K562 (cell line): ENCODE measurements at regions not wholly inside any gene's neighbourhood (a gene's known extent, or its start where the extent isn't known, plus 50 kb on each side); places are given as distances from the start of the nearest gene placed in this dataset.

Experiments used
- CCNT2 ChIP-seq: IDR thresholded peaks from 2 replicates; pipeline ENCODE4 v1.6.1; 2011; ENCODE audit warnings: borderline replicate concordance, low read depth, mild to moderate bottlenecking, moderate library complexity, mixed read lengths, low read length; ENCODE audit not compliant: insufficient read length; ENCODE audit errors: extremely low read depth
- NFIX ChIP-seq: fragments of 250-450 bp; sonication (Bioruptor Pico); IDR thresholded peaks from 2 replicates; pipeline ENCODE4 v1.4.0; 2020; ENCODE audit warnings: low read depth, mild to moderate bottlenecking, moderate library complexity
- SAFB2 ChIP-seq: fragments of 200-400 bp; formaldehyde crosslinking; IDR thresholded peaks from 2 replicates; pipeline ENCODE4 v1.6.1; 2018; ENCODE audit warnings: borderline replicate concordance, low read length, low read depth, moderate library complexity; ENCODE audit not compliant: severe bottlenecking
- SIN3B ChIP-seq: fragments of 450-650 bp; IDR thresholded peaks from 2 replicates; pipeline ENCODE4 v1.6.1; 2017; ENCODE audit warnings: low read depth, mild to moderate bottlenecking, moderate library complexity
- SMC3 ChIP-seq: conservative IDR thresholded peaks from 2 replicates; pipeline ENCODE4 v1.6.1; 2011; ENCODE audit warnings: low read depth, low read length, improper control_type of control experiment; ENCODE audit not compliant: insufficient read depth
- ZNF3 ChIP-seq: fragments of 250-450 bp; sonication (Bioruptor Pico); IDR thresholded peaks from 2 replicates; pipeline ENCODE4 v1.5.0; 2021; ENCODE audit warnings: mild to moderate bottlenecking, moderate library complexity
- TF ChIP-seq, protein P1 (sequence below): fragments of 450-650 bp; IDR thresholded peaks from 2 replicates; pipeline ENCODE4 v1.6.1; 2016; ENCODE audit warnings: mild to moderate bottlenecking, moderate library complexity
- TF ChIP-seq, protein P2 (sequence below): fragments of 250-450 bp; sonication (Bioruptor Pico); IDR thresholded peaks from 2 replicates; pipeline ENCODE4 v1.5.1; 2021; ENCODE audit warnings: mild to moderate bottlenecking

DNA sequence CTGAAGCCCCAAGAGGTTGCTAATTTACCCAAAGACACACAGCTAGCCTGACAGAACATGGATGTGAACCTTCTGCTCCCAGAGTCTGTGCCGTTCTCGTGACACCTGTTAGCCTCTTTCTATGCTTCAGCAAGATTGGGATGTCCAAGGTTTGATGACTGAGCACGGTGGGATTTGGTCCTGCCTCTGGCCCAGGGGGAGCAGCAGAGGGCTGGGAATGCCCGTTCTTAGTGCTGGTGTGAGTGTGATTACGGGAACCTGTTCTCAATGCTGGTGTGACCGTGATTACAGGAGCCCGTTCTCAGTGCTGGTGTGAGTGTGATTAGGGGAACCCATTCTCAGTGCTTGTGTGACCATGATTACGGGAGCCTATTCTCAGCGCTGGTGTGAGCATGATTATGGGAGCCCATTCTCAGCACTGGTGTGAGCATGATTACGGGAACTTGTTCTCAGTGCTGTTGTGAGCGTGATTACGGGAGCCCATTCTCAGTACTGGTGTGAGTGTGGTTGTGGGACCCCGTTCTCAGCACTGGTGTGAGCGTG, 67.3 kb upstream of the SNTG2 start (continued):
- TF ChIP-seq, protein P1, sequence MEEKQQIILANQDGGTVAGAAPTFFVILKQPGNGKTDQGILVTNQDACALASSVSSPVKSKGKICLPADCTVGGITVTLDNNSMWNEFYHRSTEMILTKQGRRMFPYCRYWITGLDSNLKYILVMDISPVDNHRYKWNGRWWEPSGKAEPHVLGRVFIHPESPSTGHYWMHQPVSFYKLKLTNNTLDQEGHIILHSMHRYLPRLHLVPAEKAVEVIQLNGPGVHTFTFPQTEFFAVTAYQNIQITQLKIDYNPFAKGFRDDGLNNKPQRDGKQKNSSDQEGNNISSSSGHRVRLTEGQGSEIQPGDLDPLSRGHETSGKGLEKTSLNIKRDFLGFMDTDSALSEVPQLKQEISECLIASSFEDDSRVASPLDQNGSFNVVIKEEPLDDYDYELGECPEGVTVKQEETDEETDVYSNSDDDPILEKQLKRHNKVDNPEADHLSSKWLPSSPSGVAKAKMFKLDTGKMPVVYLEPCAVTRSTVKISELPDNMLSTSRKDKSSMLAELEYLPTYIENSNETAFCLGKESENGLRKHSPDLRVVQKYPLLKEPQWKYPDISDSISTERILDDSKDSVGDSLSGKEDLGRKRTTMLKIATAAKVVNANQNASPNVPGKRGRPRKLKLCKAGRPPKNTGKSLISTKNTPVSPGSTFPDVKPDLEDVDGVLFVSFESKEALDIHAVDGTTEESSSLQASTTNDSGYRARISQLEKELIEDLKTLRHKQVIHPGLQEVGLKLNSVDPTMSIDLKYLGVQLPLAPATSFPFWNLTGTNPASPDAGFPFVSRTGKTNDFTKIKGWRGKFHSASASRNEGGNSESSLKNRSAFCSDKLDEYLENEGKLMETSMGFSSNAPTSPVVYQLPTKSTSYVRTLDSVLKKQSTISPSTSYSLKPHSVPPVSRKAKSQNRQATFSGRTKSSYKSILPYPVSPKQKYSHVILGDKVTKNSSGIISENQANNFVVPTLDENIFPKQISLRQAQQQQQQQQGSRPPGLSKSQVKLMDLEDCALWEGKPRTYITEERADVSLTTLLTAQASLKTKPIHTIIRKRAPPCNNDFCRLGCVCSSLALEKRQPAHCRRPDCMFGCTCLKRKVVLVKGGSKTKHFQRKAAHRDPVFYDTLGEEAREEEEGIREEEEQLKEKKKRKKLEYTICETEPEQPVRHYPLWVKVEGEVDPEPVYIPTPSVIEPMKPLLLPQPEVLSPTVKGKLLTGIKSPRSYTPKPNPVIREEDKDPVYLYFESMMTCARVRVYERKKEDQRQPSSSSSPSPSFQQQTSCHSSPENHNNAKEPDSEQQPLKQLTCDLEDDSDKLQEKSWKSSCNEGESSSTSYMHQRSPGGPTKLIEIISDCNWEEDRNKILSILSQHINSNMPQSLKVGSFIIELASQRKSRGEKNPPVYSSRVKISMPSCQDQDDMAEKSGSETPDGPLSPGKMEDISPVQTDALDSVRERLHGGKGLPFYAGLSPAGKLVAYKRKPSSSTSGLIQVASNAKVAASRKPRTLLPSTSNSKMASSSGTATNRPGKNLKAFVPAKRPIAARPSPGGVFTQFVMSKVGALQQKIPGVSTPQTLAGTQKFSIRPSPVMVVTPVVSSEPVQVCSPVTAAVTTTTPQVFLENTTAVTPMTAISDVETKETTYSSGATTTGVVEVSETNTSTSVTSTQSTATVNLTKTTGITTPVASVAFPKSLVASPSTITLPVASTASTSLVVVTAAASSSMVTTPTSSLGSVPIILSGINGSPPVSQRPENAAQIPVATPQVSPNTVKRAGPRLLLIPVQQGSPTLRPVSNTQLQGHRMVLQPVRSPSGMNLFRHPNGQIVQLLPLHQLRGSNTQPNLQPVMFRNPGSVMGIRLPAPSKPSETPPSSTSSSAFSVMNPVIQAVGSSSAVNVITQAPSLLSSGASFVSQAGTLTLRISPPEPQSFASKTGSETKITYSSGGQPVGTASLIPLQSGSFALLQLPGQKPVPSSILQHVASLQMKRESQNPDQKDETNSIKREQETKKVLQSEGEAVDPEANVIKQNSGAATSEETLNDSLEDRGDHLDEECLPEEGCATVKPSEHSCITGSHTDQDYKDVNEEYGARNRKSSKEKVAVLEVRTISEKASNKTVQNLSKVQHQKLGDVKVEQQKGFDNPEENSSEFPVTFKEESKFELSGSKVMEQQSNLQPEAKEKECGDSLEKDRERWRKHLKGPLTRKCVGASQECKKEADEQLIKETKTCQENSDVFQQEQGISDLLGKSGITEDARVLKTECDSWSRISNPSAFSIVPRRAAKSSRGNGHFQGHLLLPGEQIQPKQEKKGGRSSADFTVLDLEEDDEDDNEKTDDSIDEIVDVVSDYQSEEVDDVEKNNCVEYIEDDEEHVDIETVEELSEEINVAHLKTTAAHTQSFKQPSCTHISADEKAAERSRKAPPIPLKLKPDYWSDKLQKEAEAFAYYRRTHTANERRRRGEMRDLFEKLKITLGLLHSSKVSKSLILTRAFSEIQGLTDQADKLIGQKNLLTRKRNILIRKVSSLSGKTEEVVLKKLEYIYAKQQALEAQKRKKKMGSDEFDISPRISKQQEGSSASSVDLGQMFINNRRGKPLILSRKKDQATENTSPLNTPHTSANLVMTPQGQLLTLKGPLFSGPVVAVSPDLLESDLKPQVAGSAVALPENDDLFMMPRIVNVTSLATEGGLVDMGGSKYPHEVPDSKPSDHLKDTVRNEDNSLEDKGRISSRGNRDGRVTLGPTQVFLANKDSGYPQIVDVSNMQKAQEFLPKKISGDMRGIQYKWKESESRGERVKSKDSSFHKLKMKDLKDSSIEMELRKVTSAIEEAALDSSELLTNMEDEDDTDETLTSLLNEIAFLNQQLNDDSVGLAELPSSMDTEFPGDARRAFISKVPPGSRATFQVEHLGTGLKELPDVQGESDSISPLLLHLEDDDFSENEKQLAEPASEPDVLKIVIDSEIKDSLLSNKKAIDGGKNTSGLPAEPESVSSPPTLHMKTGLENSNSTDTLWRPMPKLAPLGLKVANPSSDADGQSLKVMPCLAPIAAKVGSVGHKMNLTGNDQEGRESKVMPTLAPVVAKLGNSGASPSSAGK, result no peak
- TF ChIP-seq CCNT2 (no peak), SAFB2 (no peak), SMC3 (no peak), ZNF3 (no peak), SIN3B (no peak), NFIX (CRISPR knock-in tag) (no peak)
- TF ChIP-seq, protein P2, sequence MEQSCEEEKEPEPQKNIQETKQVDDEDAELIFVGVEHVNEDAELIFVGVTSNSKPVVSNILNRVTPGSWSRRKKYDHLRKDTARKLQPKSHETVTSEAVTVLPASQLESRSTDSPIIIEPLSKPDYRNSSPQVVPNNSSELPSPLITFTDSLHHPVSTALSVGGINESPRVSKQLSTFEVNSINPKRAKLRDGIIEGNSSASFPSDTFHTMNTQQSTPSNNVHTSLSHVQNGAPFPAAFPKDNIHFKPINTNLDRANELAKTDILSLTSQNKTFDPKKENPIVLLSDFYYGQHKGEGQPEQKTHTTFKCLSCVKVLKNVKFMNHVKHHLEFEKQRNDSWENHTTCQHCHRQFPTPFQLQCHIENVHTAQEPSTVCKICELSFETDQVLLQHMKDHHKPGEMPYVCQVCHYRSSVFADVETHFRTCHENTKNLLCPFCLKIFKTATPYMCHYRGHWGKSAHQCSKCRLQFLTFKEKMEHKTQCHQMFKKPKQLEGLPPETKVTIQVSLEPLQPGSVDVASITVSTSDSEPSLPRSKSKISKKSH (CRISPR knock-in tag), result no peak
